Sigmoid colon (tissue), 6 donors: ENCODE measurements at regions not wholly inside any gene's neighbourhood (a gene's known extent, or its start where the extent isn't known, plus 50 kb on each side); places are given as distances from the start of the nearest gene placed in this dataset.

Source experiments
- DNase-seq: peaks from one replicate; pipeline ENCODE4 v3.0.0-alpha.2; 2019
- H3K27ac ChIP-seq, 4 donors: fragments of 200-600 bp; sonication (generic); one replicate each; pipeline ENCODE4 v1.5.1; 2016 to 2019; ENCODE audit warnings: mild to moderate bottlenecking in 1 of 4
- H3K27me3 ChIP-seq, 3 donors: fragments of 200-600 bp; sonication (generic); one replicate each; pipeline ENCODE4 v1.5.1; 2019; ENCODE audit warnings: mild to moderate bottlenecking in 1 of 3
- H3K36me3 ChIP-seq, 4 donors: fragments of 200-600 bp; sonication (generic); one replicate each; pipeline ENCODE4 v1.5.1; 2016 to 2019
- H3K4me1 ChIP-seq, 4 donors: fragments of 200-600 bp; sonication (generic); one replicate each; pipeline ENCODE4 v1.5.1; 2017 to 2019
- H3K4me3 ChIP-seq, 4 donors: fragments of 200-600 bp; sonication (generic); one replicate each; pipeline ENCODE4 v1.5.1; 2017 to 2019; ENCODE audit warnings: mild to moderate bottlenecking in 2 of 4, moderate library complexity in 1 of 4
- H3K9me3 ChIP-seq, 4 donors: fragments of 200-600 bp in 3 of 4; sonication (generic) in 3 of 4; one replicate each; pipeline versions ENCODE4 v1.5.1 to v1.6.1; 2013 to 2019
- CTCF ChIP-seq, 4 experiments: fragments of 450-650 bp in 3 of 4; fragments of 200-600 bp in 1 of 4; IDR thresholded peaks; one replicate each; pipeline ENCODE4 v1.5.1; 2016 to 2019; ENCODE audit warnings: antibody characterized with exemption in 4 of 4, mild to moderate bottlenecking in 3 of 4, moderate library complexity in 2 of 4
- EP300 ChIP-seq, 4 donors: sonication (generic); formaldehyde crosslinking; IDR thresholded peaks; one replicate each; pipeline ENCODE4 v1.6.1; 2017; ENCODE audit warnings: antibody characterized with exemption in 4 of 4
- POLR2A ChIP-seq, 2 donors: fragments of 450-650 bp; IDR thresholded peaks; one replicate each; pipeline ENCODE4 v1.6.1; 2016; ENCODE audit warnings: antibody characterized with exemption in 2 of 2, mild to moderate bottlenecking in 2 of 2, moderate library complexity in 2 of 2
- POLR2AphosphoS5 ChIP-seq, 4 donors: sonication (generic); formaldehyde crosslinking; IDR thresholded peaks; one replicate each; pipeline ENCODE4 v1.6.1; 2017; ENCODE audit warnings: antibody characterized with exemption in 4 of 4
- WGBS, 2 donors: extraction: QIAGEN DNeasy Blood & Tissue Kit; methylation state at CpG; one replicate each; pipeline ENCODE4 v1.1.7; 2013; 5-methylcytosine and 5-hydroxymethylcytosine counted together
- intact Hi-C: fragments of 100-400 bp; cut with DNase I; formaldehyde crosslinking; loops from one replicate; pipeline ENCODE4 v1.15.1; 2023
- donor health status: healthy with polysubstance abuse.
- donor health status: healthy.

GRCh38 chr3:148307443-148307843, 390.3 kb upstream of the AGTR1 start:
- no peak overlapping the region for H3K27ac ChIP-seq
- H3K4me1 ChIP-seq, result no peaks in the 10 kb centered on the region
- H3K27me3 ChIP-seq, result no peaks in the 10 kb centered on the region
- 45 to 82% methylated on average over 2 of the region's 2 CpGs for WGBS, 2 donors
- no peaks in the 10 kb centered on the region for H3K36me3 ChIP-seq
- DNase-seq, result no peak
- intact Hi-C loops, result loop anchor here (5.0 kb wide), 1 partner anchor 640 kb away; no protein-coding TSS in a partner anchor
- no peaks in the 10 kb centered on the region for H3K9me3 ChIP-seq
- no peak overlapping the region for H3K4me3 ChIP-seq
- no peak for TF ChIP-seq EP300 (IDR thresholded peaks at IDR 0.05)
- TF ChIP-seq POLR2AphosphoS5 (IDR thresholded peaks at IDR 0.05), result no peak
- TF ChIP-seq POLR2A (IDR thresholded peaks at IDR 0.05), result no peak
- no peak for TF ChIP-seq CTCF (IDR thresholded peaks at IDR 0.05)

GRCh38 chr3:148309390-148310035, 388.2 kb upstream of the AGTR1 start:
- Histone ChIP-seq H3K27ac (no peak overlapping the region), H3K4me3 (no peak overlapping the region), H3K27me3 (no peaks in the 10 kb centered on the region), H3K36me3 (no peaks in the 10 kb centered on the region), H3K4me1 (no peaks in the 10 kb centered on the region), H3K9me3 (no peaks in the 10 kb centered on the region)
- DNase-seq, result no peak
- TF ChIP-seq CTCF (IDR thresholded peaks at IDR 0.05), result peak in 2 of 4 experiments; percentile 5 to 58
- no peak for TF ChIP-seq POLR2A (IDR thresholded peaks at IDR 0.05)
- WGBS, 2 donors, result 21 to 39% methylated on average over 4 of the region's 4 CpGs
- intact Hi-C loops, result loop anchor here (5.0 kb wide), 1 partner anchor 638 kb away; no protein-coding TSS in a partner anchor

- Histone ChIP-seq H3K9me3 (no peaks in the 10 kb centered on the region), H3K4me3 (no peak overlapping the region), H3K27me3 (no peaks in the 10 kb centered on the region), H3K36me3 (no peaks in the 10 kb centered on the region), H3K4me1 (peaks cover 0 to 12% (median 3%) of the 10 kb centered on the region in 4 donors), H3K27ac (no peak overlapping the region)
- intact Hi-C loops, result no loop called here
- TF ChIP-seq EP300 (IDR thresholded peaks at IDR 0.05) (no peak), POLR2A (IDR thresholded peaks at IDR 0.05) (no peak), CTCF (IDR thresholded peaks at IDR 0.05) (no peak), POLR2AphosphoS5 (IDR thresholded peaks at IDR 0.05) (no peak)
- WGBS, 2 donors, result 82 to 93% methylated on average over 3 of the region's 3 CpGs
- no peak for DNase-seq
Observed at GRCh38 chr3:148315756-148316155, 381.9 kb upstream of the AGTR1 start.

- TF ChIP-seq EP300 (IDR thresholded peaks at IDR 0.05), result no peak
- no peak for TF ChIP-seq CTCF (IDR thresholded peaks at IDR 0.05)
- TF ChIP-seq POLR2A (IDR thresholded peaks at IDR 0.05), result no peak
- TF ChIP-seq POLR2AphosphoS5 (IDR thresholded peaks at IDR 0.05), result no peak
- Histone ChIP-seq H3K4me3 (no peak overlapping the region), H3K4me1 (peaks cover 0 to 12% (median 3%) of the 10 kb centered on the region in 4 donors), H3K36me3 (no peaks in the 10 kb centered on the region), H3K27ac (no peak overlapping the region), H3K9me3 (no peaks in the 10 kb centered on the region), H3K27me3 (no peaks in the 10 kb centered on the region)
- DNase-seq, result no peak
- intact Hi-C loops, result no loop called here
- 86 to 91% methylated on average over 3 of the region's 3 CpGs for WGBS, 2 donors
Observed at GRCh38 chr3:148318240-148318639, 379.5 kb upstream of the AGTR1 start.
